B cell (primary cell): ENCODE measurements at regions not wholly inside any gene's neighbourhood (a gene's known extent, or its start where the extent isn't known, plus 50 kb on each side); places are given as distances from the start of the nearest gene placed in this dataset.

Source experiments
- ATAC-seq: fragments of 200-7000 bp; cut with Tn5 transposase; one replicate; pipeline ENCODE4 v1.10.0; 2021; ENCODE audit warnings: low read depth, mild to moderate bottlenecking, moderate number of reproducible peaks, moderate library complexity
- CTCF ChIA-PET: fragments of 350-600 bp; sonication (Branson Sonifier 250); formaldehyde crosslinking; loops from one replicate; lab custom pipeline; 2021; ENCODE audit warnings: antibody characterized with exemption, inconsistent platforms; lab: Charles Lee
- POLR2A ChIA-PET: fragments of 350-600 bp; sonication (Branson Sonifier 250); formaldehyde crosslinking; loops from one replicate; lab custom pipeline; 2021; ENCODE audit warnings: antibody characterized with exemption; lab: Charles Lee
- DNase-seq: peaks from one replicate; pipeline ENCODE4 v3.0.0; 2013
- H2AFZ ChIP-seq: 2 replicates; pipeline ENCODE4 v1.6.1; 2012; ENCODE audit warnings: mild to moderate bottlenecking, low read depth, low read length; ENCODE audit not compliant: insufficient read depth, poor library complexity, severe bottlenecking
- H3K27ac ChIP-seq, 2 donors: 1 replicate in 1 of 2; 2 replicates in 1 of 2; pipeline ENCODE4 v1.5.1; 2012 to 2013; ENCODE audit warnings: low read length in 2 of 2, mild to moderate bottlenecking in 2 of 2, moderate library complexity in 1 of 2
- H3K27me3 ChIP-seq, 4 experiments: fragments of 200-600 bp in 1 of 4; sonication (generic) in 1 of 4; replicated peaks in 1 of 4; 1 replicate in 2 of 4; 2 replicates in 2 of 4; pipeline versions ENCODE4 v1.6.1 to v1.7.0; 2013 to 2016; ENCODE audit warnings: low read length in 3 of 4, mild to moderate bottlenecking in 2 of 4, mixed read lengths in 1 of 4, moderate library complexity in 1 of 4; ENCODE audit not compliant: insufficient read depth in 4 of 4, control insufficient read depth in 3 of 4; ENCODE audit errors: control extremely low read depth in 1 of 4
- H3K36me3 ChIP-seq, 2 experiments: replicated peaks in 1 of 2; 1 replicate in 1 of 2; 2 replicates in 1 of 2; pipeline versions ENCODE4 v1.6.1 to v1.7.1; 2013; ENCODE audit warnings: low read length in 1 of 2; ENCODE audit not compliant: insufficient read depth in 2 of 2, control insufficient read depth in 1 of 2; ENCODE audit errors: control extremely low read depth in 1 of 2, extremely low read depth in 1 of 2
- H3K4me1 ChIP-seq, 2 donors: fragments of 200-600 bp in 1 of 2; sonication (generic) in 1 of 2; 1 replicate in 1 of 2; 2 replicates in 1 of 2; pipeline versions ENCODE4 v1.5.1 to v1.6.1; 2013 to 2017; ENCODE audit warnings: low read length in 2 of 2; ENCODE audit not compliant: control insufficient read depth in 2 of 2, insufficient read depth in 2 of 2
- H3K4me2 ChIP-seq: replicated peaks from 2 replicates; pipeline ENCODE3; 2012; ENCODE audit warnings: mild to moderate bottlenecking, low read depth, low read length; ENCODE audit not compliant: poor library complexity, severe bottlenecking
- H3K4me3 ChIP-seq, 5 experiments: fragments of 200-600 bp in 1 of 5; sonication (generic) in 1 of 5; 1 replicate in 3 of 5; 2 replicates in 2 of 5; pipeline versions ENCODE4 v1.5.1 to v1.7.0; 2011 to 2016; ENCODE audit warnings: low read length in 4 of 5, mild to moderate bottlenecking in 4 of 5, low read depth in 2 of 5, control low read depth in 1 of 5, moderate library complexity in 1 of 5; ENCODE audit not compliant: insufficient read depth in 1 of 5; ENCODE audit errors: control extremely low read depth in 1 of 5, extremely low read depth in 1 of 5
- H3K79me2 ChIP-seq: fragments of 200-600 bp; sonication (generic); one replicate; pipeline ENCODE4 v1.6.0; 2016; ENCODE audit warnings: low read length; ENCODE audit not compliant: control insufficient read depth, insufficient read depth
- H3K9ac ChIP-seq: fragments of 200-600 bp; sonication (generic); 2 replicates; pipeline ENCODE4 v1.6.1; 2017; ENCODE audit warnings: mild to moderate bottlenecking, low read length, moderate library complexity
- H3K9me3 ChIP-seq, 3 donors: one replicate each; pipeline versions ENCODE4 v1.6.1 to v1.7.1; 2013; ENCODE audit warnings: low read length in 2 of 3; ENCODE audit not compliant: control insufficient read depth in 2 of 3, insufficient read depth in 1 of 3; ENCODE audit errors: control extremely low read depth in 1 of 3
- H4K20me1 ChIP-seq: 2 replicates; pipeline ENCODE4 v1.6.0; 2012; ENCODE audit warnings: mild to moderate bottlenecking, low read length; ENCODE audit not compliant: insufficient read depth, control insufficient read depth, poor library complexity, severe bottlenecking
- H3K27ac Mint-ChIP-seq: one replicate; pipeline ENCODE4 v1.8.0; 2021; ENCODE audit warnings: mixed read lengths
- H3K27me3 Mint-ChIP-seq: one replicate; pipeline ENCODE4 v1.8.0; 2021; ENCODE audit warnings: mixed read lengths
- H3K4me1 Mint-ChIP-seq: one replicate; pipeline ENCODE4 v1.8.0; 2021; ENCODE audit warnings: mixed read lengths
- H3K4me3 Mint-ChIP-seq: one replicate; pipeline ENCODE4 v1.8.0; 2021; ENCODE audit warnings: mixed read lengths
- H3K9me3 Mint-ChIP-seq: one replicate; pipeline ENCODE4 v1.8.0; 2022; ENCODE audit warnings: mixed read lengths; ENCODE audit not compliant: insufficient read depth
- EZH2 ChIP-seq: IDR thresholded peaks from 2 replicates; pipeline ENCODE4 v1.6.1; 2012; ENCODE audit warnings: borderline replicate concordance, low read depth, mild to moderate bottlenecking, moderate library complexity, low read length; ENCODE audit not compliant: insufficient read depth, poor library complexity, severe bottlenecking
- WGBS: methylation state at CpG from one replicate; pipeline ENCODE4 v1.1.5; 2013; ENCODE audit warnings: missing lambda C conversion rate; ENCODE audit not compliant: insufficient coverage; 5-methylcytosine and 5-hydroxymethylcytosine counted together
- intact Hi-C: fragments of 100-400 bp; cut with micrococcal nuclease; formaldehyde crosslinking; loops from one replicate; pipeline ENCODE4 v1.10.0; 2022
- TF ChIP-seq, protein P1 (sequence below): fragments of 200-600 bp; IDR thresholded peaks from one replicate; pipeline ENCODE4 v1.8.0; 2022; ENCODE audit warnings: antibody characterized with exemption, mild to moderate bottlenecking

DNA sequence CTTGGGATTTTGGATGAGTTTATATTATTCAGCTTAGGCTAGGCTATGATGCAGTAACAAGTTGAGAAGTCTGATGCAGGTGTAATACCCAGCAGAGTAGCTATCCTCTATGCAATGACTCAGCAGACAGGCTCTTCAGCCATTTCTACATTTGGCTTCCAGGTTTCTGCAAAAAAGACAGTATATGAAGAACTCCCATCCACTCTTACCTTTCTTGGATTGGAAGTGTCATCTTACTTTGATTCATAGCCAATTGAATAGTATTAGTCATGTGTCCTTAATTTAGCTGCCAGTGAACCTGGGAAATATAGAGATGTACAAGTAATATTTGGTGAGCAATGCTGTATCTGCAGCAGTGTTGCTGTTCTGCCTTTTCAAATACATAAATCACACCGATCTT is 127.8 kb upstream of the NPSR1 start:
- H3K27ac ChIP-seq = no peak overlapping the region
- no peak overlapping the region for H3K4me2 ChIP-seq
- no peak for TF ChIP-seq EZH2
- TF ChIP-seq, protein P1, sequence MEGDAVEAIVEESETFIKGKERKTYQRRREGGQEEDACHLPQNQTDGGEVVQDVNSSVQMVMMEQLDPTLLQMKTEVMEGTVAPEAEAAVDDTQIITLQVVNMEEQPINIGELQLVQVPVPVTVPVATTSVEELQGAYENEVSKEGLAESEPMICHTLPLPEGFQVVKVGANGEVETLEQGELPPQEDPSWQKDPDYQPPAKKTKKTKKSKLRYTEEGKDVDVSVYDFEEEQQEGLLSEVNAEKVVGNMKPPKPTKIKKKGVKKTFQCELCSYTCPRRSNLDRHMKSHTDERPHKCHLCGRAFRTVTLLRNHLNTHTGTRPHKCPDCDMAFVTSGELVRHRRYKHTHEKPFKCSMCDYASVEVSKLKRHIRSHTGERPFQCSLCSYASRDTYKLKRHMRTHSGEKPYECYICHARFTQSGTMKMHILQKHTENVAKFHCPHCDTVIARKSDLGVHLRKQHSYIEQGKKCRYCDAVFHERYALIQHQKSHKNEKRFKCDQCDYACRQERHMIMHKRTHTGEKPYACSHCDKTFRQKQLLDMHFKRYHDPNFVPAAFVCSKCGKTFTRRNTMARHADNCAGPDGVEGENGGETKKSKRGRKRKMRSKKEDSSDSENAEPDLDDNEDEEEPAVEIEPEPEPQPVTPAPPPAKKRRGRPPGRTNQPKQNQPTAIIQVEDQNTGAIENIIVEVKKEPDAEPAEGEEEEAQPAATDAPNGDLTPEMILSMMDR = no peak
- no peaks in the 10 kb centered on the region for H3K36me3 ChIP-seq
- Mint-ChIP-seq H3K9me3 (peaks cover 6% of the 10 kb centered on the region), H3K27ac (no peak overlapping the region), H3K27me3 (no peaks in the 10 kb centered on the region), H3K4me1 (no peaks in the 10 kb centered on the region), H3K4me3 (no peak overlapping the region)
- H3K9ac ChIP-seq = no peak overlapping the region
- H2AFZ ChIP-seq = no peak overlapping the region
- DNase-seq = no peak
- no peaks in the 10 kb centered on the region for H3K4me1 ChIP-seq
- H3K9me3 ChIP-seq = no peaks in the 10 kb centered on the region
- intact Hi-C loops = no loop called here
- H3K4me3 ChIP-seq = no peak overlapping the region
- ATAC-seq = no peak
- POLR2A ChIA-PET = no interaction called here
- no peaks in the 10 kb centered on the region for H4K20me1 ChIP-seq
- WGBS = no CpG with 5 or more reads among the region's 1 CpG
- H3K79me2 ChIP-seq = no peaks in the 10 kb centered on the region
- CTCF ChIA-PET = interaction anchor here (0.9 kb wide), 1 partner anchor 39 kb away, joined by 3 read pairs; no protein-coding TSS in a partner anchor
- H3K27me3 ChIP-seq = no peaks in the 10 kb centered on the region

DNA sequence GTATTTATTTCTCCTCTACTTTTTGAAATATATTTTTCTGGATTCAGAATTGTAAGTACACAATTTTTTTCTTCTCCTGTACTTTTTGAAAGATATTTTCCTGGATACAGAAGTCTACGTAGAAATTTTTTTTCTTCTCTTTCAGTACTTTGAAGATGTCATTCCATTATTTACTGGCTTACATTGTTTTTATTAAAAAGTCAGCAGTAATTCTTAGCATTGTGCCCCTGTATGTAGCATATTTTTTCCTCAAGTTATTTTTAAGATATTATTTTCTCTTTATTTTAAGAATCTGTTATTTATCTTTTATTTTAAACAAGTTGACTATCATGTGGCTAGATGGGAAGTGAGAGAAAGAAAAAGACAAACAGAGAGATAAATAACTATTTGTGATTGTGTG is 119.0 kb upstream of the NPSR1 start:
- Histone ChIP-seq H3K79me2 (no peaks in the 10 kb centered on the region), H3K4me2 (no peak overlapping the region), H3K27ac (no peak overlapping the region), H4K20me1 (no peaks in the 10 kb centered on the region), H3K9me3 (no peaks in the 10 kb centered on the region), H2AFZ (no peak overlapping the region), H3K4me3 (no peak overlapping the region), H3K27me3 (no peaks in the 10 kb centered on the region), H3K9ac (no peak overlapping the region), H3K4me1 (no peaks in the 10 kb centered on the region), H3K36me3 (no peaks in the 10 kb centered on the region)
- WGBS = no CpG with 5 or more reads among the region's 1 CpG
- ATAC-seq (no peak), DNase-seq (no peak)
- H3K4me1 Mint-ChIP-seq = no peaks in the 10 kb centered on the region
- no peak for TF ChIP-seq EZH2
- TF ChIP-seq, protein P1 = no peak
- POLR2A ChIA-PET = no interaction called here
- CTCF ChIA-PET = no interaction called here
- intact Hi-C loops = no loop called here
- H3K9me3 Mint-ChIP-seq = peaks cover 9% of the 10 kb centered on the region
- H3K4me3 Mint-ChIP-seq = no peak overlapping the region
- no peak overlapping the region for H3K27ac Mint-ChIP-seq
- no peaks in the 10 kb centered on the region for H3K27me3 Mint-ChIP-seq
